PC-3 (cell line): ENCODE measurements at regions not wholly inside any gene's neighbourhood (a gene's known extent, or its start where the extent isn't known, plus 50 kb on each side); places are given as distances from the start of the nearest gene placed in this dataset.
A peak's percentile ranks its signal among the peaks of the same experiment; 100 is the strongest.

Experiments used
- ATAC-seq: fragments of 200-7000 bp; cut with Tn5 transposase; 2 replicates; pipeline ENCODE4 v1.9.1; 2020; ENCODE audit warnings: mild to moderate bottlenecking, moderate library complexity
- BruUV-seq: library from RNA; stranded (reverse); fragments of 400-500 nt; replicated peaks from 2 replicates; lab custom pipeline; 2021; lab: Mats Ljungman, UMichigan
- CTCF ChIA-PET: fragments of 300-600 bp; sonication (Branson Sonifier 250); formaldehyde crosslinking; loops from one replicate; lab custom pipeline; 2022; ENCODE audit warnings: antibody characterized with exemption; lab: Charles Lee
- POLR2A ChIA-PET: fragments of 300-600 bp; sonication (Branson Sonifier 250); formaldehyde crosslinking; loops from one replicate; lab custom pipeline; 2022; ENCODE audit warnings: antibody characterized with exemption; ENCODE audit not compliant: unreplicated experiment; lab: Charles Lee
- DNase-seq: peaks from one replicate; pipeline ENCODE4 v3.0.0-alpha.2; 2015
- H2AFZ ChIP-seq: fragments of 300-600 bp; sonication (generic); 2 replicates; pipeline ENCODE4 v1.6.0; 2016; ENCODE audit warnings: antibody characterized with exemption, low read length
- H3F3A ChIP-seq: fragments of 300-600 bp; sonication (generic); one replicate; pipeline ENCODE4 v1.6.0; 2017; ENCODE audit warnings: antibody characterized with exemption, low read length, control low read depth, mild to moderate bottlenecking; ENCODE audit not compliant: unreplicated experiment
- H3K27ac ChIP-seq: fragments of 300-600 bp; sonication (generic); 2 replicates; pipeline ENCODE4 v1.5.1; 2016; ENCODE audit warnings: mild to moderate bottlenecking, low read length
- H3K27me3 ChIP-seq: fragments of 300-600 bp; sonication (generic); 2 replicates; pipeline ENCODE4 v1.6.1; 2016; ENCODE audit warnings: low read length, mixed read lengths
- H3K36me3 ChIP-seq: fragments of 300-600 bp; sonication (generic); 2 replicates; pipeline ENCODE4 v1.6.1; 2016; ENCODE audit warnings: low read depth, mixed run types, low read length, mixed read lengths
- H3K4me1 ChIP-seq: fragments of 300-600 bp; sonication (generic); 2 replicates; pipeline ENCODE4 v1.5.1; 2016; ENCODE audit warnings: low read length; ENCODE audit not compliant: insufficient read depth
- H3K4me2 ChIP-seq: fragments of 300-600 bp; sonication (generic); 2 replicates; pipeline ENCODE4 v1.6.0; 2016; ENCODE audit warnings: low read length
- H3K4me3 ChIP-seq: fragments of 300-600 bp; sonication (generic); 2 replicates; pipeline ENCODE4 v1.5.1; 2016; ENCODE audit warnings: mild to moderate bottlenecking, low read length, mixed read lengths
- H3K79me2 ChIP-seq: fragments of 300-600 bp; sonication (generic); 2 replicates; pipeline ENCODE4 v1.6.1; 2017; ENCODE audit warnings: low read length, mixed read lengths
- H3K9ac ChIP-seq: fragments of 300-600 bp; sonication (generic); 2 replicates; pipeline ENCODE4 v1.6.0; 2016; ENCODE audit warnings: mild to moderate bottlenecking, low read length
- H3K9me2 ChIP-seq: fragments of 300-600 bp; sonication (generic); replicated peaks from 2 replicates; pipeline ENCODE4 v1.6.1; 2016; ENCODE audit warnings: mixed run types, low read length, mixed read lengths
- H3K9me3 ChIP-seq: fragments of 300-600 bp; sonication (generic); 2 replicates; pipeline ENCODE4 v1.6.1; 2016; ENCODE audit warnings: low read length, mixed read lengths
- H4K20me1 ChIP-seq: fragments of 300-600 bp; sonication (generic); 2 replicates; pipeline ENCODE4 v1.6.1; 2016; ENCODE audit warnings: low read length, mixed read lengths
- CTCF ChIP-seq: fragments of 300-600 bp; sonication (generic); conservative IDR thresholded peaks from 2 replicates; pipeline ENCODE4 v1.5.1; 2017; ENCODE audit warnings: antibody characterized with exemption, low read depth, mild to moderate bottlenecking, low read length
- EZH2 ChIP-seq: fragments of 300-600 bp; sonication (generic); IDR thresholded peaks from one replicate; pipeline ENCODE4 v1.6.1; 2017; ENCODE audit warnings: antibody characterized with exemption, mild to moderate bottlenecking, low read length; ENCODE audit not compliant: unreplicated experiment
- EZH2phosphoT487 ChIP-seq: fragments of 300-600 bp; sonication (generic); IDR thresholded peaks from 2 replicates; pipeline ENCODE4 v1.6.1; 2018; ENCODE audit warnings: mild to moderate bottlenecking, antibody characterized with exemption, low read length, borderline replicate concordance
- intact Hi-C: fragments of 100-400 bp; cut with micrococcal nuclease; formaldehyde crosslinking; loops from 2 replicates; pipeline ENCODE4 v1.9.0; 2023

- H3K9me2 ChIP-seq: no peaks in the 10 kb centered on the region
- H3F3A ChIP-seq: no peaks in the 10 kb centered on the region
- no peaks in the 10 kb centered on the region for H3K79me2 ChIP-seq
- H4K20me1 ChIP-seq: no peaks in the 10 kb centered on the region
- H3K4me3 ChIP-seq: peak overlapping the region; percentile 34
- H3K4me2 ChIP-seq: peak overlapping the region; percentile 72
- intact Hi-C loops: loop anchor here (10.0 kb wide), 1 partner anchor 93 kb away; no protein-coding TSS in a partner anchor
- POLR2A ChIA-PET: interaction anchor here (0.5 to 0.7 kb wide), 2 partner anchors 93 to 133 kb away, joined by 3 read pairs; no protein-coding TSS in a partner anchor
- peak overlapping the region; percentile 49 for H2AFZ ChIP-seq
- H3K27ac ChIP-seq: peak overlapping the region; percentile 44
- peak; percentile 18 for DNase-seq
- no peak overlapping the region for H3K9ac ChIP-seq
- H3K9me3 ChIP-seq: peaks cover 18% of the 10 kb centered on the region
- CTCF ChIA-PET: interaction anchor here (0.6 kb wide), 1 partner anchor 14 kb away, joined by 15 read pairs; no protein-coding TSS in a partner anchor
- H3K36me3 ChIP-seq: peaks cover 3% of the 10 kb centered on the region; the same call in 1 of the 2 replicates
- no peaks in the 10 kb centered on the region for H3K27me3 ChIP-seq
- peaks cover 18% of the 10 kb centered on the region for H3K4me1 ChIP-seq
- BruUV-seq: TSS peak; percentile 78
- ATAC-seq: peak; percentile 69
- no peak for TF ChIP-seq CTCF
- TF ChIP-seq EZH2phosphoT487: no peak
- no peak for TF ChIP-seq EZH2
Measured at GRCh38 chr2:61671561-61672315, 133.6 kb upstream of the XPO1 start.

GRCh38 chr2:61670591-61671501 lies 132.7 kb upstream of the XPO1 start:
- intact Hi-C loops: loop anchor here (10.0 kb wide), 1 partner anchor 94 kb away; no protein-coding TSS in a partner anchor
- H3K9me2 ChIP-seq: no peaks in the 10 kb centered on the region
- H4K20me1 ChIP-seq: no peaks in the 10 kb centered on the region
- no peaks in the 10 kb centered on the region for H3F3A ChIP-seq
- H3K9me3 ChIP-seq: peaks cover 18% of the 10 kb centered on the region
- peaks cover 3% of the 10 kb centered on the region; the same call in 1 of the 2 replicates for H3K36me3 ChIP-seq
- TF ChIP-seq EZH2phosphoT487 (no peak), CTCF (no peak)
- peak overlapping the region; percentile 72 for H3K4me2 ChIP-seq
- ChIA-PET CTCF (interaction anchor here (0.5 to 0.6 kb wide), 2 partner anchors 13 to 184 kb away, joined by 3 to 15 read pairs; no protein-coding TSS in a partner anchor), POLR2A (interaction anchor here (0.5 to 0.7 kb wide), 2 partner anchors 94 to 132 kb away, joined by 3 read pairs; no protein-coding TSS in a partner anchor)
- peaks cover 18% of the 10 kb centered on the region for H3K4me1 ChIP-seq
- H3K27me3 ChIP-seq: no peaks in the 10 kb centered on the region
- no peaks in the 10 kb centered on the region for H3K79me2 ChIP-seq
- peak overlapping the region; percentile 34 for H3K4me3 ChIP-seq
- BruUV-seq: TSS peak; percentile 98
- H2AFZ ChIP-seq: peak overlapping the region; percentile 49
- H3K9ac ChIP-seq: 0 out of 2 replicates have a peak overlapping the region, but pooled peaks have one; percentile 3
- DNase-seq: peak; percentile 56
- peak overlapping the region; percentile 44 for H3K27ac ChIP-seq
- peak; percentile 80 for ATAC-seq
